Mesothelial cell of epicardium (in vitro differentiated cells): ENCODE measurements at regions not wholly inside any gene's neighbourhood (a gene's known extent, or its start where the extent isn't known, plus 50 kb on each side); places are given as distances from the start of the nearest gene placed in this dataset.

Experiments used
- DNase-seq, 2 experiments: peaks; one replicate each; pipeline ENCODE4 v3.0.0; 2021; ENCODE audit warnings: low spot score in 2 of 2; ENCODE audit not compliant: unreplicated experiment in 2 of 2
- H3K27ac Mint-ChIP-seq: 2 replicates; pipeline ENCODE4 v1.8.0; 2021; ENCODE audit warnings: mixed read lengths
- H3K27me3 Mint-ChIP-seq: 2 replicates; pipeline ENCODE4 v1.8.0; 2021; ENCODE audit warnings: low read depth, mixed read lengths
- H3K36me3 Mint-ChIP-seq: 2 replicates; pipeline ENCODE4 v1.8.0; 2021; ENCODE audit warnings: mixed read lengths
- H3K4me1 Mint-ChIP-seq: 2 replicates; pipeline ENCODE4 v1.8.0; 2021; ENCODE audit warnings: mixed read lengths
- H3K4me3 Mint-ChIP-seq: 2 replicates; pipeline ENCODE4 v1.8.0; 2021; ENCODE audit warnings: mild to moderate bottlenecking, moderate library complexity, mixed read lengths
- H3K9me3 Mint-ChIP-seq: 2 replicates; pipeline ENCODE4 v1.8.0; 2021; ENCODE audit warnings: mixed read lengths
- CTCF ChIP-seq: fragments of 200-600 bp; sonication (generic); IDR thresholded peaks from one replicate; pipeline ENCODE4 v1.5.0; 2021; ENCODE audit warnings: antibody characterized with exemption; ENCODE audit not compliant: unreplicated experiment

DNA sequence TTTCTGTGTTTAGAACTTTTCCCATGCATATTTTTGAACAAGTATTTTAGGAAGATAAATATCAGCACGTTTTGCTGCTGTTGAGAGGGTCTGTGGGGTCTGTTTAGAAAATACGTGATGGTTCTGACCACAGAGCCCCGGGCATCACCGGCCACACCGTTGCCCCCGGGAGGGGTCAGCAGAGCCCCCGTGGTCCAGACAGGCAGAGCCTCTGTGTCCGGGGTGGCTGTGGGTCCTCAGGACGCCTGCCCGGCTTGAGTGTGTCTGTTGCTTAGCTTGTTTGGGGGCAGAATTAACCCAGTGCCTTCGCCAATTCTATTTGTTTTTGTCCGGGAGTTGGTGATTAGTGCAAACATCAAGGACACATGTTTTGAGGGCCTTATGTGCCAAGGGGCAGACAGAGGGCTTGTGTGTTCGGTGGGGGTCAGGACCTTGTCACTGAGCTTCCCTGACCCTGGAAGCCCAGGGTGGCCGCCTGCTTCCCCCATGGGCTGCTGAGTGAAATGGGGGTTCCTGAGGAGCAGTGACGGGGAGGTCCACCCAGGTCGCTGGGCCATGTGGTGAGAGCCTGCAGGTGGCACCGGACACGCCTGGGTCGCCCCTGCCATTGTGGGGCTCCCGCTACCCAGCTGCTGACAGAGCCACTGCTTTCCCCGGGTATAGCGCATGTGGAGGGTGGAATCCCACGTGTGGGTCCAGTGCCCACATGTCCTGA lies 122.2 kb downstream of the SIK1 start:
- Mint-ChIP-seq H3K27me3 (no peaks in the 10 kb centered on the region), H3K4me3 (no peak overlapping the region), H3K36me3 (no peaks in the 10 kb centered on the region), H3K4me1 (peaks cover 15% of the 10 kb centered on the region), H3K27ac (no peak overlapping the region), H3K9me3 (no peaks in the 10 kb centered on the region)
- DNase-seq = no peak
- TF ChIP-seq CTCF = no peak

GRCh38 chr21:43304206-43304605 lies 122.7 kb downstream of the SIK1 start:
- Mint-ChIP-seq H3K36me3 (no peaks in the 10 kb centered on the region), H3K4me1 (peaks cover 15% of the 10 kb centered on the region), H3K27ac (no peak overlapping the region), H3K27me3 (no peaks in the 10 kb centered on the region), H3K9me3 (no peaks in the 10 kb centered on the region), H3K4me3 (no peak overlapping the region)
- no peak for TF ChIP-seq CTCF
- no peak for DNase-seq

DNA sequence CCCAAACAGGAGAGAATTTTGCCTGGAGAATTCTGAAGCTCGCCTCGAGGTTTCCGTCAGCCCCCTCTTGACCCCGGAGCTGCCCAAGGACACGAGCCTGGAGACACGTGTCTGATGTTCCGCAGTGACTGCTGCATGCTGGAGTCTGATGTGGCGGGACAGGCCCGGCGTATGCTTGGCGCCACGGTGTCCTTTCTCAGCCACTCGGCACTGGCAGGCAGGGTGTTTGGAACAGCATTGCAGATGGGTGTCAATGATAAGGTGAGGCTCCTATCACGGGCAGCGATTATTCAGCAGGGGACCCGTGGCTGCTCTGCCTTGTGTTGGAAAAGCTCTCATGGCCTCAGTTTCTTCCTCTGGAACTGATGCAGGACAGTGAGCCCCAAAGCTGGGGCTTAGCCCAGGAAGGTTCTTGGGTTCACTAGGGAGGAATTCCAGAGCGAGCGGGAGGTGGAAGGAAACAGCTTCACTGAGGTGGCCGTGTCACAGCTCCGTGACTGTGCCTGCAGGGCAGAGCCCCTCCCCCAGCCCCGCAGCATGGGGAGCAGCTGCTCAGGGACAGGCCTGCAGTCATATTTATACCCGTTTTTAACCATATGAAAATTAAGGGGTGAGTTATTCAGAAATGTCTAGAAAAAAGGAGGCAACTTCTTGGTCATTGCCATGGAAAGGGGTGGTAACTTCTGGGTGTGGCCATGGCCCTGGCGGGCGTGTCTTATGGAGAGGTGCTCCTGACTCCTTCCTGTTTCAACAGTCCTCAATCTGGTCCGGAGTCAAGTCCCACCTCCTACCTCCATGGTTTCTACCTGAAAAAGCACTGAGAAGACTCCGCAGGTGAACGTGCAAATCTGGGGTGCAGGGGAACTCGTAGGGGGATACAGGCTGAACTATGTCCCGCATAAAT lies 123.4 kb downstream of the SIK1 start:
- no peak for DNase-seq
- Mint-ChIP-seq H3K9me3 (no peaks in the 10 kb centered on the region), H3K27ac (no peak overlapping the region), H3K27me3 (no peaks in the 10 kb centered on the region), H3K36me3 (no peaks in the 10 kb centered on the region), H3K4me1 (peaks cover 15% of the 10 kb centered on the region), H3K4me3 (no peak overlapping the region)
- no peak for TF ChIP-seq CTCF

DNA sequence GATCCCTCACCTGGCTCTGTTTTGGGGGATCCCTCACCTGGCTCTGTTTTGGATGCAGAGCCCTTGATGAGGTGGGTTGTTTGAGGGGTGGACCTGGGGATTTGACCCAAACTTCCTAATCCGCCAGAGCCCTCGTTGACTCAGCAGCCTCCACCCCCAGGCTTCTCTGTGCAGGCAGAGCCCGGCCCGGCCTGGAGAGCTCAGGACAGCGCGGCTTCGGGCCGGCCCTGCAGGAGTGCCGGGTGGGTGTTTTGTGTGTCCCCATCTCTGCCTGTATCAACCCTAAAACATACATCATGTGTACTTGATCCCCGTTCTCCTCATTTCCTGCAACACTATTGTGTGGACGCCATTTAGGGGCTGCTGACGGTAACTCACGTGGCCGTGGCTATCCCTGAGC lies 124.2 kb downstream of the SIK1 start:
- H3K27me3 Mint-ChIP-seq = no peaks in the 10 kb centered on the region
- no peak overlapping the region for H3K4me3 Mint-ChIP-seq
- no peaks in the 10 kb centered on the region for H3K9me3 Mint-ChIP-seq
- no peaks in the 10 kb centered on the region for H3K36me3 Mint-ChIP-seq
- no peak for DNase-seq
- H3K4me1 Mint-ChIP-seq = peaks cover 11% of the 10 kb centered on the region
- TF ChIP-seq CTCF = no peak
- no peak overlapping the region for H3K27ac Mint-ChIP-seq

- DNase-seq = no peak
- H3K27me3 Mint-ChIP-seq = no peaks in the 10 kb centered on the region
- no peaks in the 10 kb centered on the region for H3K9me3 Mint-ChIP-seq
- no peak overlapping the region for H3K27ac Mint-ChIP-seq
- no peaks in the 10 kb centered on the region for H3K36me3 Mint-ChIP-seq
- no peak overlapping the region for H3K4me3 Mint-ChIP-seq
- peaks cover 11% of the 10 kb centered on the region for H3K4me1 Mint-ChIP-seq
- TF ChIP-seq CTCF = no peak
Measured at GRCh38 chr21:43302062-43302700, 124.8 kb downstream of the SIK1 start.
